Mesenteric fat pad (tissue), 1 donor: ENCODE measurements at regions not wholly inside any gene's neighbourhood (a gene's known extent, or its start where the extent isn't known, plus 50 kb on each side); places are given as distances from the start of the nearest gene placed in this dataset.

ENCODE experiments used
- DNase-seq: peaks from one replicate; pipeline ENCODE4 v3.0.0-alpha.2; 2020; ENCODE audit warnings: low spot score
- donor health status: DM: yes; HTN: yes; CAD: no.

DNA sequence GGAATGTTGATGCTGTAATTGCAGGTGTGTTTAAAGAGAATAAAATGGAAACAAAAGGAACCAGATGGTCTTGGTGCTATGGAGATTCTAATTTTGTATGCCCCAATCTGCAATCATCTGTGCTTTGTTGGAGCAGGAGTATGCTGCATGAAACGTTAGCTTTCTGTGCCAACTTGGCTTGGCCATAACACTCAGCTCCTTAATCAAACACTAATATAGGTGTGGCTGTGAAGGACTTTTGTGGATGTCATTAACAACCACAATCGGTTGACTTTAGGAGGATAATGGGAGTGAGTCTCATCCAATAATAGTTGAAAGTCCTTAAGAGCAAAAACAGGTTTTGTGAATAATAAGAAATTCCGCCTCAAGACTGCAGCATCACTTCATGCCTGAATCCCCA, 399.2 kb downstream of the NLGN4X start:
- DNase-seq = no peak

DNA sequence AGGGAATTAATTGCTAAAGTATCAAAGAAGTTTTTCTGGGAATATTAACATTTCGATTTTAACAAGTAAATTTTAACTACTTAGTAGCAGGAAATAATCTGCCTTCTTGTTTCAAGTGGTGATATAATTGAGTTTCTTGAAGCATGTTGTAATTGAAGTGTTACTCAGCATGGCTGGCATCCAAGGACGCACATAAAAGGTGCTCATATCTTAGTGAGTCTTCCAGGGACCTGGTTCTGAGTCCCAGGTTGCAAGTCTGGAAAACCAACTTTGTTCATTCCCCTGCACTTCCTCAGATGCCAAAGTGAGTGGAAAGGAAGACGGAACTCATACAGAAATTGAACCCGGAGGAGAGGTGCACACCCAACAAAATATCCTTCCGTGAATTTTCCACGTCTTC, 399.6 kb downstream of the NLGN4X start:
- no peak for DNase-seq

DNA sequence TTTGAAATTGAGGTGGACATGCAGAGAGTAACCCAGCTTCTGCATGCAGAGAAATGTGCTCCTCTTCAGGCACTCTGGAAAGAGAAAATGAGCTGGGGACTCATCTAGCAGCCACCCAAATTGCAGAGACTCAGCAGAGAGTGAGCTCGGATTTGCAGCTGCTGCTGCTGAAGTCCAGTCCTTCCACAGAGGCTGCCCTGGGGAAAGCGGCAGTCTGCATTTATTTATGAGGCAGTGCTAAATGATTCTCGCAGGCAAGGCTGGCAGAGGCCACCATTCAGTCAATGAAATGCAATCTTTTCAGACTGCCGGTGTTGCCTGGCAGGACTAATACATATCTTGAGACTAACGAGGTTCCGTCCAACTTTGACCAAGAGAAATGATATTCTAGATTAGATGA, 404.8 kb downstream of the NLGN4X start:
- no peak for DNase-seq

DNA sequence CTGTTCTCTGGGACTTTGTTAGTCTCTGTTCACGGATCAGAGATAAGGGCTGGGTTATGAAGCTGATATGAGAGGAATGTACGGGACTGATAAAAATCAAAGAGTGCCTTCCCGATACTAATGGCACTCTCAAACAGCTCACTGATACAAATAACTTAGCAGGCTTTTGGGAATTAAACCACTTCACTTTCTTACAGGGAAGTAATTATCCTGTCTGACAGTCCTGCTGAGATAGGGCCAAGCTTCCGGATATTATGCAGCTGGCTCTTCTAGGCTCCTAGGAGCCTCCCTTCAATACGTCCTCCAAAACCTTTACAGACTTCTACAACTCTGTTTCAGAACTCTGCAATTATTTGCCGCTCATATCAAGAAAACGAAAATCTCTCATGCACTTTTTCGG, 418.0 kb downstream of the NLGN4X start:
- no peak for DNase-seq

- DNase-seq = no peak
These were observed 421.5 kb downstream of the NLGN4X start for GRCh38 chrX:5807181-5807580.

GRCh38 chrX:5802391-5802790, 426.3 kb downstream of the NLGN4X start:
- DNase-seq = no peak

DNA sequence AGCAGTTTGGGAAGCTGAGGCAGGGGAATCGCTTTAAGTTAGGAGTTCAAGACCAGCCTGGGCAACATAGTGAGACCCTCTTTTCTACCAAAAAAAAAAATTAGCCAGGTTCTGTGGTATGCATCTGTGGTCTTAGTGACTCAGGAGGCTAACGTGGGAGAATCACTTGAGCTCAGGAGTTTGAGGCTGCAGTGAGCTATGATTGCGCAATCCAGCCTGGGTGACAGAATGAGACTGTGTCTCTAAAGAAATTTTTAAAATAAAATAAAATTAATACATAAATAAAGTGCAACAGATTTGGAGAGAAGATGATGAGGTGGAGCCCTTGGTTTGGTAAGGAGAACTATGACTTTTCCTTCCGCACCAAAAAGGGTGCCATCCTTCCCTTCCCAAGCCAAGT, 436.9 kb downstream of the NLGN4X start:
- DNase-seq = no peak

GRCh38 chrX:5788910-5789309, 439.8 kb downstream of the NLGN4X start:
- no peak for DNase-seq

DNA sequence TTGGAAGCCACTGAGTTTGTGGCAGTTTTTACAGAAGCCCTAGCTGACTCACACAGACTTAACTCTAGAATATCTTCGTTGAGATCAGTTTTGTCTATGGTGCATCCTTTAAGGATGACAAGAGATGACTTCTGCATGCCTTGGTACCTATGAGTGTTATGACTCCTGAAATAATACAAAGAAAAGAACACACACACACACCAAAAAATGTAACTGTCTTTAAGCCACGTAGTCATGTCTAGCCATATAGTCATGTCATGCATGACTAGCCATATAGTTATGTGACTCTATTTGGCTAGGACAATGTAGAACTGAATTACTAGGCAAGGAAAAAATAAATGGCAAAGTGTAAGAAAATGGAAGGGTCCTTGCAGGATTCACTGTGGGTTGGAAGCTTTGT, 447.8 kb downstream of the NLGN4X start:
- no peak for DNase-seq

GRCh38 chrX:5775846-5776430, 452.7 kb downstream of the NLGN4X start:
- DNase-seq = no peak

DNA sequence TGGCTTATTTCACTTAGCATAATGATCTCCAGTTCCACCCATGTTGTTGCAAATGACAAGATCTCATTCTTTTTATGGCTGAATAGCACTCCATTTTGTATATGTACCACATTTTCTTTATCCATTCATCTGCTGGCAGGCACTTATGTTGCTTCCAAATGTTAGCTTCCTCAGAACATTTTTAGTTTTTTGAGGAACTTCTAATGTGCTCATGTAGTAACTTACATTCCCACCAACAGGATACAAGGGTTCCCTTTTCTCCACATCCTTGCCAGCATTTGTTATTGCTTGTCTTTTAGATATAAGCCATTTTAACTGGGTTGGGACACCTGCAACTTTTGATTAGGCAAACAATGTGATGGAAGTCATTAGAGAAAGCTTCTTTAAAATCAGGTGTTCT, 454.2 kb downstream of the NLGN4X start:
- DNase-seq = no peak

DNA sequence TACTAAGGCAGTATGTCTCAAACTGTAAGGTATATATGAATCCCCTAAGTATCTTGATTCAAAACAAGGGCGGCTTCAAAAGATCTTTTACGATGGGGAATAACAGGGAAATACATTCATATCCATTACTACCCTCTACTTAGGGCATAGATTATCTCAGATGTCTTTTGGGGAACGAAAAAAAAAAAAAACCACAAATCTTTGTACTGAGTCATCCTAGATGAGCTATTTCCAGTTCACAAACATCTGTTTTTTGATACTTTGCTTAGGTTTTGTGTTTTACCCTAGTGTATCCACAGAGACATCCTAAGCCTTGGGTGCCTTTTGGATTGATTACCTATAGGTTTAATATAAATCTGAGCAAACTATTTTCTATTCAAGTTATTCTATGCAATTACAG, 457.2 kb downstream of the NLGN4X start:
- DNase-seq = no peak

DNA sequence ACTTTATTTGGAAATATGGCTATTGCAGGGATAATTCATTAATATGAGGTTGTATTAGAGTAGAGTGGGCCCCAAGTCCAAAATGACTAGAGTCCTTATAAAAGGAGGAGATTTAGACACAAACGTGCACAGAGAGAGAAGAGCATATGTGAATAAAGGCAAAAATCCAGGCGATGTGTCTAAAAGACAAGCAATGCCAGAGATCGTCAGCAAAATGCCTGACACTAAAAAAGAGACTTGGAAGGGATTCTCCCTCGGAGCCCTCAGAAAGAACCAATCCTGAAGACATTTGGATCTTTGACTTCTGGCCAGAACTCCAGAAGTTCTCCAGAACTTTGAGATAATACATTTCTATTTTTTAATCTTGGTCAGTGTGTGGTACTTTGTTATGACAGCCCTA, 472.1 kb downstream of the NLGN4X start:
- no peak for DNase-seq

DNA sequence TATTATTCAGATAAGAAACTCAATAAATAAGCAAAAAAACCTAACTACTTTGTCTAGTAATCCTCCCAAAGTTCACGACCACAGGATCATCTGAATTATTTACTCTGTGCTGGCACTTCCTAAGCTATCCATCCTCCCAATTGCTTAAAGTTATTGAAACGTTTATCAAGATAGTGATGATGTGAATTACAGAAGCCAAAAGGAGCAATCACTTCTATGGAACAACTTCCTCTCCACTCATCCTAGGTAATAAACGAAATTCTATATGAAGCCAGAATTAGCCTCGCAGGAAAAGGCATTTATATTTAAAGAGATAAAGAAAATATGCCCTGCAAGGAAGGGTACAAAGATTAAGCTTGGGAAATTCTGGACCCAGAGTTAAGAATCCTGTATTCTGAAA, 475.4 kb downstream of the NLGN4X start:
- DNase-seq = no peak

GRCh38 chrX:5752831-5753230, 475.8 kb downstream of the NLGN4X start:
- DNase-seq = no peak

DNA sequence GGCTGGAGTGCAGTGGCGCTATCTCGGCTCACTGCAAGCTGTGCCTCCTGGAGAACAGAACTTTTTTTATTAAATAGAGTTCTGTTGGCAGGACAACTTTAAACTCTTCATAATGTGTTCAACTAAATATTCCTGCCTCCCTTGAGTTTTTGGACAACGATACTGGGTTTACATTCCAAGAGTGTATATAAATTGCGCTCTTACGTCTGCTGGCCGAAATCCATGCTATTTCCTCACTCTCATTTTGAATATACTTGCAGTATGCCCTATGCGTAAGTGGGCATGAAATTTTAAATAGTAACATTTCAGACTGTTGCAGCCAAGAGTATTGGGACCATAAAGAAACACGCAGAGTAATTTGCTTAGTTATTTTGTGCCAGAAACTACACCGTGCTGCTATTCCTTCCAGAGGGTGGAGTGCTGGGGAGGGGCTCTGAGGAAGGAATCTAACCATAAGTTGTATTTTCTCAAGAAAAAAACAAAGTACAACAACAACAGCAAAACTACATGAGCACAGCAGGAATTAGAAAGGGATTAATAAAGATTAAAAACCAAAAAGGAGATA, 480.0 kb downstream of the NLGN4X start:
- no peak for DNase-seq

DNA sequence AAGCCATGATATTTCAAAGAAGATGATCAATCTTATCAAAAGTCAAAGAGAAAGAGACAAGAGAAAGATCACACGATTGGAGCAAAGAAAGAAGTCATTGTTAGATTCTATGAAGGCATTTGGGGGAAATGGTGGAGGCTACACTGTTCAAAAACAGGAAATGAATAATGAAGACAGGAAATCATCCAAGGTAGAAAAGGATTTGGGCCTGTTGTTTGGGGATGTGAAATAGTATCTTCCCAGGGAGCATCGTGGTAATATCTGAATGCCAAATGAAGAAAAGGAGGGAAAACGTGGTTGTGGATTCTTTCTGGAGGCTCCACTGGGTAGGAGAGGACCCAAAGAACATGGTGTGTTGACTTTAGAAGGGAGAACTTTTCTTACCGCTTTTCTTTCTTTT, 482.4 kb downstream of the NLGN4X start:
- DNase-seq = no peak

DNA sequence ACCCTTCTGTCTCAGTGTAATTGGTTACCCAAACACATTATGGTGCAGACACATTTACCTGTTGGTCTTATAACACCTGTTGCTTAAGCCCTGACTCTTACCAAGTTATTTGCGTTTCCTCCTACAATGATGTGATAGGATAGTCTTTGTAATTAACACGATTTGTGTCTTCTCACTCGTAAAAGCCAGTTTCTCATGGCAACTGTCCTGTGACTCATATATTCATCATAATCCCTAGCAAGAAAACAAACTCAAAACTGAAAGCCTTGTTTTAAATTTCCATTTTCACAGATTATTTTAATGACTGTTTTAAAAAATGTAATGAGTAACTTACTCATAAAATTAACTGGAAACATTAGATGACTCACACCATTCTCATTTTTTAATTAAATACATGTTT, 495.2 kb downstream of the NLGN4X start:
- DNase-seq = no peak

GRCh38 chrX:5730556-5730955, 498.1 kb downstream of the NLGN4X start:
- DNase-seq = no peak

GRCh38 chrX:5726224-5726623, 502.4 kb downstream of the NLGN4X start:
- DNase-seq = no peak

DNA sequence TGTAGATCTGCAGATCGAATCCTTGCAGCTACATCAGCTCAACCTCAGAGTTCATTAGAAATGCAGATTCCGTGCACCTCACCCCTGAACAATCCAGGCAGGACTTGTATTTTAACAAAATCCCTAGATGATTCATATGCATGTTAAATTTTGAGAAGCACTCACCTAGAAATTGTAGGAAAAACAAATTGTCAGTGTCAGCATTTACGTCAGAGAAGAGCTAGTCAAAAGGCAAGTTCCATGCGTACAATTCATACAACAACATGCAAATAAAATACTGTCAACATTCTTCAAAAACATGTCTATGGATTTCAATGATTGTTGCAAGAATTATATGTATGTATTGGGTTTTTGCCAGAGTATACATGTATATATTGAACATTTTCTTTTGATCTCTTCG, 504.5 kb downstream of the NLGN4X start:
- DNase-seq = no peak

DNA sequence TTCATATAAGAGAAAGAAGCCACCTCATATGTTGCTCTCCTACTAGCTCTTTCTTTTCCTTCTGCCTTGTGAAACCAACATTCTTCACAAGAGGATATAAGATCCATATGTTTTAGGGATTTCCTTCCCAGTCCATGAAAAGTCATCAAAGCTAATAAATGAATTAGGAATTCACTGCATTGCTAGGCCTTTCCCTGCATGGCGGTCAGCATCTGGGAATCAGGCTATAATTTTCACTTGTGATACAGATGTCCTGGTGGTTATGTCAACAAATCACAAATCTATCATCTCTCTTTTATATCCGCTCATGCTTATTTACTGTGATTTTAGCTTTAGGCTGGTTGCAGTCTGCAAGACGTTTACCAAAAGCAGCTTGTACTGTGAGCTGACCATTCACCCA, 510.0 kb downstream of the NLGN4X start:
- DNase-seq = no peak

DNA sequence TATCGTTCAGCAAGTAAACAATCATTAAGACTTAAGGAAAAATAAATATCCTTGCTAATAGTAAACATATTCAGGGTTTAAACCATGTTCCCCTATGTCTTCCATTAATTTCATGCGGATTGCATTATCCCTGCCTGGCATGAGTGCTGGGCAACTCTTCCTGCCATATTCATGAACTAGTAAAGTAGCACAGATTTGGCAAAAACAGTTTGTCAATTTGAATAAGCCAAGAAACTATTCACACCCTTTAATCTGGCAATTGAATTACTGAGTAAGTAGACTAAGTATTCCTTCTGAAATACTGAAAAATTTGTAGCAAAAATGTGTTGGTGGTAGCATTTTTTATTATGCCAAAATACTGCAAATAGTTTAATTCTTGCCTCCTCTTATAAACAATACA, 512.0 kb downstream of the NLGN4X start:
- no peak for DNase-seq

- no peak for DNase-seq
These were observed 520.4 kb downstream of the NLGN4X start for GRCh38 chrX:5708251-5708650.
